ENCODE measurements at regions not wholly inside any gene's neighbourhood (a gene's known extent, or its start where the extent isn't known, plus 50 kb on each side); places are given as distances from the start of the nearest gene placed in this dataset.
"Not testable (repeated sequence)": the region's sequence is repeated elsewhere in the genome, so short reads cannot be mapped to it uniquely, and the experiment has no call there.

DNA sequence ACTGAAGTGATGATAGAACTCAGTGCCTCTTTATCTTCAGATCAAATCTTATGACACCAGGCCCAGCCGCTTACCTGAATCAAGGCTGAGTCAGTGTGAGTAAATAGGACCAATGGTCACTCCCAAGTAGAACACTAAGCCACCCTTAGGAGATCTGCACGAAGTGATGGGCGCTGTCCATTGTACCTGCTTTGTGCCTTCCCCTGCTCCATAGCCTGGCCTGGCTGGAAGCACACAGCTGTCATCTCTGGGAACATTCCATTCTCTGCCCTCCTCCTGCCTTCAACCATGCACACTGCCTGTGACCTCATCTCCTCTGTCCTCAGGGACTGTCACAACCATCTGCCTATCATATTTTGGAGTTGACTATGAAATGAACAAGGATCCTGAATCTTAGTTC is 279.5 kb upstream of the ASIC2 start:
- DNase-seq: no peak

DNA sequence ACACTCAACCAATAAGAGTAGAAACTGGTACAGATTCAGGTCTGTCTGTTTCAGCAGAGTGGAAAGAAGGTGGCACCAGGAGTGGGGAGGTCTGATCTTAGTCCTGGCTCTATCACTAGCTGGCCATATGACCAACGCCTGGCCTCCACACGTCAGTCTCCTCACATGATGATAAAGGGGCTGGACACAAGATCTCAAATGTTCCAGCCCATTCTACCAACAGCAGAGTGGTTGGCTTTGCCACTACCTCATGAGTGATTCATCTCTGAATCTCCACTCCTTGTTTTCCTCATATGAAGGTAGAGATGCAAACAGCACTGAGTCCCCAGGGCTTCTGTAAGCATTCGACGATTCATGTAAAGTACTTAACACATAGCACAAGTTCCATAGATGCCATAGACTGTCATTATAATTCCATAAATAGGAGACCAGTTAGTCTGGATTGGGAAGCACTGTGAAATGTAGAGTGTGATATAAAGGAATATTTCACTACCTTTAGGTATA is 281.9 kb upstream of the ASIC2 start:
- DNase-seq: no peak

DNA sequence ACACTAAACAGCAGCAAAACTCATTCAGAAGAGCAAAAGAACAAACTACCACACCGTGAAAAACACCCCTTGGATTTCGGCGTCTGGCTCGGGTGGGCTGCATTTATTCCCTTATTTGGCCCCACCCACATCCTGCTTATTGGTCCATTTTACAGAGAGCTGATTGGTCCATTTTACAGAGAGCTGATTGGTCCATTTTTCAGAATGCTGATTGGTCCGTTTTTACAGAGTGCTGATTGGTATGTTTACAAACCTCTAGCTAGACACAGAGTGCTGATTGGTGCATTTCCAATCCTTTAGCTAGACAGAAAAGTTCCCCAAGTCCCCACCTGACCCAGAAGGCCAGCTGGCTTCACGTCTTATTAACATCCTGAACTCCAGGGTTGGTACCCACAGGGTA is 286.6 kb upstream of the ASIC2 start:
- not testable (repeated sequence) for DNase-seq

DNA sequence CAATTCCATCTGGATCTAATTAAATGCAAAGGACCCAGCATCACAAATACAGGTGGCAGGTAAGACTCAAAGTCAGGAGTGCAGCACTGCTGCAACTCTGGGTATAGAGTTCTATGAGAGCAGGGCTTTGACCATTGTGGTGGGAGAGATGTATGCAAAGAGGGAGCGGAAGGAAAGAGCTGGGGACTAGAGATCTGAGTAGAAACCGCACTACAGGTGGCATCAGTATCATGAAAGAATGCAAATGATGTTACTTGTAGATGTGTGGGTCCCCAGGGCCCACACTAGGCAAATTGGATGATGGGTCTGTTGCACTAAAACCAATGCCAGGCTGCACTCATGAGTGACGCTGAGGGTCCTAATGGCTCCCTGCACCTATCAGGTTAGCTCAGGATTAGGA is 287.1 kb upstream of the ASIC2 start:
- DNase-seq: no peak

DNA sequence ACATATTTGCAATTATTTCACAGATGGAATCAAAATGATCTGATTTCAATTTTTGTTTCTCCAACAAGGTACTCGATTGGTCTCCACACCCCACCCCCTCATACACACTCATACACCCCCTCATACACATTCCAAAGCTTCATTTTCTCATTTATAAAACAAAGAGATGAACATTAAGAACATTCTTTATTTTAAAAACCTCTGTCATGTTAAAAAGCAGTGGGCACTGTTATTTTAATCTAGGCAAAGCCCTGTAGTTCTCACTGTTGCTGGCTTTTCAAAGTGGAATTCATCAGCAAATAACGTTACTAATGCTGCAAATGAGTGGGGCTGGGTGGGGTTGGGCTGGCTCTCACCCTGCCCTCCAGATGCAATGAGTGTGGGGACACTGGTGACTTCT is 289.6 kb upstream of the ASIC2 start:
- DNase-seq: no peak

DNA sequence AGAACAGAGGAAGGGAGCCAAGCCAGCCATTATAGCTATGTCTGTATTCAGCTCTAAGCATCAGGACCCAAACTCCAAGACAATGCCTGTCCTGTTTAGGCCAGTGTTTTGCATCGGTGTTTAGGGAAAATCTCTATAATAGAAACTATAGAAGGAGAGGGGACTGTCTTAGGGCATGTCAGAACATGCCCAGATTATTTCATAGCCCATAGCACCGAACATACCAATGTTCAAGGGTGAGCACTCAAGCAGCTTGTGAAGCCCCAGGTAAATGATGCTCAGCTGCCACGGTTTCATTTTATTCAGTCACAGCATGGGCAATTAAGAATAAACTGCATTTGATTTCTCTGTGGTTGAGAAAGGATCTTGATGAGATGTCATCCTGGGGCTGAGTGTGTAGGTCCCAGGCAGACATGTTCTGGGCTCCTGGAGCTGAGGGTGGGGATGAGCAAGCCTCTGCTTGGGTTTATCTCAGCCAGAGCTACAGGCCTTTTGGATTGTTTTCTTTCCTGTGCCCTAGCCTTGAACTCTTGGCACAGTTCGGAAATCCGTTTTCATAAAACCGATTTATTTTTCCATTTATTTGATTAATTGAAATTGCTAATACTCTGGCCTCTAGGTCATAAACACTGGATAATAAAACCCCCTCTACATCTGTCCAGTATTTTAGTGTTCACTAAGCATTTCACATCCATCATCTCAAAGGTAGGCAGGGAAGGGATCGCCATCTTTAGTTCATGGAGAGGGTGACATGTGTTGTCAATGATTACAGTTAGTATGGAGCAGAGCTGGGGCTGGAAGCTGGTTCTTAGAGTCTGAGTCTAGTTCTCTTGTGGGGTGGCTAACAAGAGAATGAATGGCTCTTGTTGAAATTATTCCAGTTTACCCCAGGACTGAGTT is 290.7 kb upstream of the ASIC2 start:
- no peak for DNase-seq

DNA sequence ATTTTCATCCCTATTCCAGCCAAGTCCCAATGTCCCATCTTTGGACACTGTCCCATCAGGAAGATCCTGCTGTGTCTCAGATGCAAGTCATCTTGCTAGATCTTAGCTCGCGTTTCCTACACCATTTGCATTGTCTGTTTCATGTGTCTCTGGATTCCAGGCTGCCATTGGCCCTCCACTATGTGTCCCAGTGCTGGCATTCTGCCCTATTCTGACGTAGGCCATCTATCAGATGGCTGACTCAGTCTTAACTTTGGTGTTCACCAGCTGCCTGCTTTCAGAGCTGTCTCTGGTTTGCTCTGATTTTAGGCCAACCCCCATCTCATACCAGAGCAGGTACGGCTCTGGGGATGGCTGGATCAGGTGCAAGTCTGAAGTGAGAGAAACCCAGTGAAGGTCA is 300.9 kb upstream of the ASIC2 start:
- no peak for DNase-seq

DNA sequence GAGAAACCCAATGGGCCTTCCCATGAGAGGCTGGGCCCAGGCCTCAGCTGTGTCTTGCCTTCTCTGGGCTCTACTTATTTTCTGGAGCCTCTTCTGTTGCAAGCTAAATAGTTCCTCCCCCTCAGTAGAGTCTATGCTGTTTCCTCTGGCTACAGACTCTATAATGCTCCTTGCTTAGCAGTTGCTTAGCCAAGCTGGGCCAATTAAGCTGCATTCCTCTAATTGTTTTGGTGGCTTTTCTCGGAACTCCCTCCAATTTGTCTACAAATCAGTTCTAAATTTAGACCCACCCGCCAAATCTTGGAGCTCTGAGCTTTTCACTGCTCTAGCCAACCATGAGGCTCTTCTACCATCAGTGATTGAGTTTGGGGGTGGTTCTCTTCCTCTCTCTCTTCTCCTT is 302.7 kb upstream of the ASIC2 start:
- no peak for DNase-seq

DNA sequence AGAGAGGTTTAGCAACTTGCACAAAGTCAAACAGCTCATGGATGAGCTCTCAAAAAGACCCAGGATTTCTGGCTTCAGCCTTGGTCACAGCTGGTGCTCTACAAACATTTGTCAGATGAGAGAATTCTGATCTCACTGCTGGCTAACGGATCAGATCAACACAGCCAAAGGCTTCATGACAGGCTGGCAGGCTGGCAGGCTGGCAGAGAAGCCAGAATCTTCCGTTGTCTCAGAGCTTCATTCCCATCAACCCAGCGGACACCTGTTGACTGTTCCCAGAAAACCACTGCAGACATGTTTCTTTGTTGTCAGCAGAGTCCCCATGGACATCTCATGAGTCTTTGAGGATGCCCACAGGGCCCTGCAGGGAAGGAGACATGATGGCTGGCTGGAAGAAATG is 303.8 kb upstream of the ASIC2 start:
- DNase-seq: no peak

DNA sequence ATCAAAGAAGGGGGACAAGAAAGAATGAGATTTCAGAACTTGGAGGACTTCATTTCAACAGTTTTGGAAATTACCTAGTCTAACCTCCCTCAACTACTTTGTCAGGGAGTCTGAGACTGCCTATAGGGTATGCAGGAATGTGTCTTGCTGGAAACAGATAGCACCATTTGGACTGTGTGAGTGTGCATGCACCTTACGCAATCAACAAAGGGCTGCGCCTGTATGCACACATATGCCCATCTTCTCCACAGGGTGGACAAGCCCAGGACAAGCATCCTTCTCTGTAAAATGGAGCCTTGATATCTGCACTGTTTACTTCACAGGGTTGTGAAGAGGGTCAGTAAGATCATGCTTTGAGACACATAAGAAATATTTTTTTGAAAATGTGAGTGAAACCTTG is 305.7 kb upstream of the ASIC2 start:
- no peak for DNase-seq

DNA sequence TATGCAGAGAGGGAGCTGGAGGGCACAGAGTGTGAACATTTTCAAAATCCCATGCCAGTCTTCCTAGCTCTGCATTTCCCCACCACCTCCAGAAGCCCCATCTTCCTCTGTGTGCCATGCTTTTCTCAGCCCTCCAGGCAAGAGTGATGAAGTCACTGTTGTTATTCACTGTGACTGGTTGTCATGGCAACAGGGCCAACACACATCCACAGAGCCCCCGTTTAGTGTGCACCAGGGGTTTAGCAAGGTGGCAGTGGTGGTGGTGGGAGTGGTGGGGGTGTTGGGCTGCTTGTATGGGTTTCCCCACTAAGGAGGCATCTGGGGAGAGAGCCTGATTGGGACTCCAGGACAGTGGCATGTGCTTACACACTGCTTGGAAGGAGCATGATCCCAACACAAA is 309.9 kb upstream of the ASIC2 start:
- DNase-seq: no peak

DNA sequence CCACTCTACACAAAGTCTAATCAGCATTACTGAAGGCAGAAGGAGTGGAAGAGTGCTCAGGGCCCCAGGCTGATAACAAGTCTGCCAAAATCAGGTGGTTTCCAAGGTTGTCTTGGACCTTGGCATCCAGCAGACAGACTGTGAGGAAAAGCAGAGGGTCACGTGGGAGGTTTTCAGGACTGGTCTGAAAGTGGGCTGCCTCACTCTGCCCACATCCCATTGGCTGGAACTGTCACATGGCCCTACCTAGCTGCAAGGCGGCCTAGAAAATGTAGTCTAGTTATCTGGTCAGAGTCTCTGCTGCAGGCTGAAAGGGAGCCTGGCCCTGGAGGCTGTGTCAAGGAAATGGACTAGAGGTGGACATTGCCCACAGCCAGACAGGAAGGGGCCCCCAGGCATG is 310.7 kb upstream of the ASIC2 start:
- DNase-seq: no peak

DNA sequence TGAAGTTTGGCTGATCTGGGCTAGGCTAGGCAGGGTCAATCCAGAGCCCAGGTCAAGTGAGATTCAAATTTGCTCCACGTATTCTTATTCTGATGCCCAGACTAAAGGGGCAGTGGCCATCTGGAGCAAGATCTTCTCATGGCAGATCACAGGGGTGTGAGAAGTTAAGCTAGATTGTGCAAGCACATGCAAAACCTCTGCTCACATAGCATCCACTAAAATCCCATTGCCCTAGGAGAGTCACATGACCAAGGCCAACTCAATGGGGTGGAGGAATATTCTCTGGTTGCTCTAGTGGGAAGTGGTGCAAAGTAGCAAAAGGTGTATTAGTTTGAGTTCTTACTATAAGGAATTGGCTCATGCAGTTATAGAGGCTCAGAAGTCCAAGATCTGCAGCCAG is 318.4 kb upstream of the ASIC2 start:
- no peak for DNase-seq

DNA sequence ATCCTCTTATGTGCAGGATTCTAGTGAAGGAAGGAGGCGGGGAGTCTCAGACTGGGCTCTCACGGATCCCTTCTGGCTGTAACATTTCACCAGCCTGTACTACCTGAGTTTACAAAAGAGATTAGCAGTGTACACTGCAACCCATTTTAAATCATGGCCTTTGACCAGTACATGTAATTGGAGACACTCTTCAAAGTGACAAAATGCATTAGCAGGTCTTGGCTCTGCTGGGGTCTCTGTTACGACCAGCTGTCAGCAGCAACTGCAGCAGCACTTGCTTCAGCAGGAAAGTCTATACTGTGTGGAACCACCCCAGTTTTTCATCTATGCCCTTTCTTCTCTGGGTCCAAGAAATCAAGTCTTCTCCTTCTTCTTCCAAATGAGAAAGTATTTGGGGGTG is 322.8 kb upstream of the ASIC2 start:
- DNase-seq: no peak

DNA sequence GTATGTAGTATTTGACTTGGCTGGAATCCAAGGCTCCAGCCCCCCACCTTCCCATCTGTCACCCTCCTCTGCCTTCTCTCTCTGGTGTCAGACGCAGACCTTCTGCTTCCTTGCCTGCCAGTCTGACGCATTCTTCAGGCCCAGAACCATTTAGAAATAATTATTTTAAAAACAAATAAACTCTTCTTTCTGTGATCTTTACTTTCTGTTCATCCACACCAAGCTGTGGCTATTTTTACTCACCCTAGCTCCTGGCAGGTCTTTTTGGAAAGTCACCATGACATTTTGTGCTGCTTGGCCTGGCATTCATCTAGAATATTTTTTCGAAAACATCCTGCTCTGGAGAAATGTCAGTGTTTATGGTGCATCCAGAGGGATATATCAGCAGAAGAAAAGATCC is 330.7 kb upstream of the ASIC2 start:
- DNase-seq: no peak

DNA sequence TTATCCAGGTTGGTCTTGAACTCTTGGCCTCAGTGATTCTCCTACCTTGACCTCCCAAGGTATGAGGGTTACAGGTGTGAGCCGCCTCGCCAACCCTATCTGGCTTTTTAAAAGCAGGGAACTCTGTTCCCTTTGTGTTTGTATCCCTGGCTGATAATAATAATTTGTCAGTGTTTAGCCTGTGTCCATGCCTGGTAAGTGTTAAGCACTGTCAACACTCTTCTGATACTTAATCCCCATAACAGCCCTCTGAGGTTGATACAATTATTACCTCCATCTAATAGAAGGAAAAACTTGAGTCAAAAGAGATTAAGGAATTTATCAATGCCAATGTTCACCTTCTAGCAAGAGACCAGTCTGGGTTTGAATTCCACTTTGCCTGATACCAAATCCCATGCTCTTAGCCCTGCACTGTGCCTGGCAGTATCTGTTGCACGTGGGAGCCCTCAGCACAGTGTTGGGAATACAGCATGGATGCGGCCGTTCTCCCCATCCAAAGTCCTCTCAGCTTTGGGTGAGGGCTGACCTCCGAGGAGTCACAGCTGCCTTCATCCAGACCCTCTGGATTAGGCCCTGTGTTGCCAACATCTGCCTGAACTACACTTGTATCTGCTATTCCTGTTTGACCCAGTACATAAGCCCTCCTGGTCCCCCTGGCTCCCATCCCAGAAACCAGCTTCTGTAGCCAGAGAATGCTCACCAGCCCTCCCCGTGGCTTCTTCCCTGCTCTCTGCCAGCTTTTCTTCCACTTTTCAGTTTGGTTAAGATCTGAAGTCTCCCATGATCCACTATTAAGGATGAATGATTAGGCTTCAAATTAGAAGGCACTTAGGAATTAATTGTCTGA is 335.6 kb upstream of the ASIC2 start:
- no peak for DNase-seq

DNA sequence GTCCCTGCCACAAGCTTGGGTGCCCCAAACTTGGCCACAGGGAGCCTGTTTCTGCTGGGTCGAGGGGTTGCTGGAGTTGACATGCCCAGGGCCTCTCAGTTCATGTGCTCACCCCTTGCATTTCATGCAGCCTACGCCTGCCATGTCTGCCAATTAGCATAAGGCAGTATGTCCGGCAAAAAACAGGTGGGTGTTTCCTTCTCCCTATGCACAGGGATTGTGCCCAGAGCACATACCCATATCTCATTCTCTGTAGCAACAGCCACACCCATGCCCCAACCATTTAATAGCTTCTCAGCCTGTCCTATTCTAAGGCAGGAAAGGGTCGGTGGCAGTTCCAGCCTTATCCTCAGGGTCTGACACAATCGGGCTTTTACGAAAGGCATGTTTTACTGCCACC is 340.4 kb upstream of the ASIC2 start:
- no peak for DNase-seq

DNA sequence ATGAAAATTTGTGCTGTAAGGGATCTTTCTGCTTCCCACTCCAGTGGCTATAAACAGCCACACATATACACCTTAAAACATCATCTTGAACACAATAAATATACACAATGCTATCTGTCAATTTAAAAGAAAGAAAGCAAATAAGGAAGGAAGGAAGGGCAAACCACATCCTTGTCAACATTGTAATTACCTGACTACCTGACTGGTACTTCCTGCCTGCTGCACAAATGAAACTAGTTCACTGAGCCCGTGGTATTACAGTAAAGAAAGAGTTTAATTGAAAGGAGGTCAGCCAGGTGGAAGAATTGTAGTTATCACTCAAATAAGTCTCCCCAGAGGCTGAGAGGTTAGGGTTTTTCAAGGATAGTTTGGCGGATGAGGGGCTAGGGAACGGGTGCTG is 344.4 kb upstream of the ASIC2 start:
- no peak for DNase-seq

DNA sequence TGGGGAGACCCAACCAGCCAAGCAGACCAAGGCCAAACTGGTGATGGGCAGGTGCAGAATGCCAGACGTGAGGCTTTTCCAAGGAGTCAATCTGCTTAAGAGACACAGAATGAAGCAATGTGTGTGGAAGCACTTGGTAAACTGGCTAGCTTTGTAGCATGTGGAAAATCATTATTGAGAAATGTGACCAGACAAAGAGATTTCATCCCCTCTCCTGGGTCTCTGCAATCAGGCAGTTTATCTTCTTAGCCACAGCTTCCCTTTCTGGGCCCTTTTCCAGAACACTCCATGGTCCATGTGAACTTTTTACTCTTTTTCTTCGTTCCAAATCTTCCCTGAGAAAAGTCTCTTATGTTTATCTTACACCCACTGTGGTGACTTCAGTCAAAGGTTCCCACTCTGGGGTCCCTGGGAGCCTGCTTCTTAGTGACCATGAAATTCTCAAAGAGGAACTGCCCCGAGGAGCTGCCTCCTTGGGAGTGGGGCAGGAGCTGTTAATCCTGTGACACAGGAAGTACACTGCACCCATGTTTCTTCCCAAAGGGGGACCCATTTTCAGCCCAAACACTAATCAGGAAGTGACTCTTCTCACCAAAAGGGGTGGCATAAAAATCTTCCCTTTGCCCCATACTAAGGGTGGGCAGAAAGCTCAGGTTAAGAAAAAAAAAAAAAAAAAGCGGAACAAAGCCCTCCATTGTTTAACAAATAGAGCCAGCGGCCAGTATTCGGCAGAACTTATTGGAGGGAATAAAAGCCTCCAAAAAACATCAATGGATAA is 346.2 kb upstream of the ASIC2 start:
- DNase-seq: no peak

DNA sequence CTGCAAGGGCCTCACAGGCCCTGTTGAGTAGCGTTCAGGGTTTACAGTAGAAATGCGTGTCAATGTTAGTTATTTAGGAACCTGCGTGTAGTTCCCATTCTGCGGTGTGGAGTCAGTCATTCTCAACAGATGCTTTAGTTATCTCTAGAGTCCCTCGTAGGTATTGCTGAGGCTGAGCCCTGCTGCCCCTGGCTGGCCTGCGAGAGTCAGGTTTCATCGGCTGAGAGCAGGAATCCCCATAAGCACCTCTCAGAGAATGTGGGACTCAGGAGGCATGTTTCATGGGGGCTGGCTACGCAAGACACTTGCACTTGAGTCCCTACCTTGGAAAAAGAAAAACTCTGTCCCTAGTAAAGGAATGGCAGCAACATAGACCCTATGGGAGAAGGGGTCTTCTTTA is 347.5 kb upstream of the ASIC2 start:
- DNase-seq: no peak

DNA sequence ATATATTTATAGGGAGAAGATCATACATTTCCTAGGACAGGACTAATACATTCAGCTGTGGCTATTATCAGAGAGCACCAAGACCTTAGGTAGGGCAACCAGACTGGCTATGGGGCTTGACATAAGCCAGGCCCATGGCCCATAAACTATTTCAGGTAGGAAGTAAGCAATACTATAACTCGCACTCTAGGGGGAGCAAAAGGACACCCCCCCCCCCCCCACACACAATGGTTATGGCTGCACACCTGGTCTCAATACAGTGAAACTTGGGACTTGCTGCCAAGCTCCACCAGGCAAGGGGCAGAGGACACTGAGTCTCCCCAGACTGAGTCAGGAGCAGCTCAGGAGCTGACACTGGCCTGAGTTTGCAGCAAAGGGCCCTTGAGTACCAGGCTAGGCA is 348.9 kb upstream of the ASIC2 start:
- DNase-seq: no peak

DNA sequence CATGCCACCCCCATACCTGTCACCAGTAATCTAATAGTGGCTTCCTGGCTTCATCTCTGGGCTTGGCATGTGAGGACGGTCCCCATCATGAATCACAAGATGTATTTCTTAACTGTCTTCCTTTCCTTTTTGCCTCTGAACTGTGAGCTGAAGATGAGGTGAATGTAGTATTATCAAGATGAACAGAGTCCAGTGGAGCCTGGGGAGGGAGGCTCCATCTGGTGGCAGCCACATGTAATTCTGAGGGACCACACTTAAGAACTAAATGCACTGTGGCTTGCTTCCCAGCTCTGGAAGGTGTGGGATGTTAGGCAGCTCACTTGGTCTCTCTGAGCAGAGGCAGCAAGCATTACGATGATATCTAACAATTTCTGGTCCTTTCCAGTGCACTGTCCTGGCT is 354.9 kb upstream of the ASIC2 start:
- no peak for DNase-seq

DNA sequence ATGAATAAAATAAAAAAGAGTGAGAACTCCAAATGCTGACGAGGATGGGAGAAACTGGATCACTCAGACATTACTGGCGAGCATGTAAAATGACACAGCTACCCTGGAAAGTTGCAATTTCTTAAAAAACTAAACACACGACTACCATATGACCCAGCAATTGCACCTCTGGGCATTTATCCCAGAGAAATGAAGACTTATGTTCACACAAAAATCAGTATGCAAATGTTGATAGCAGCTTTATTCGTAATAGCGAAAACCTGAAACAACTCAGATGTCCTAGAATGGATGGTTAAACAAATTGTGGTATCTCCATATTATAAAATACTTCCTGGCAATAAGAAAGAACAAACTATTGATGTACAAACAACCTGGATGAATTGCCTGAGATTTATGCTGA is 357.2 kb upstream of the ASIC2 start:
- no peak for DNase-seq

Data from activated CD8-positive, alpha-beta memory T cell treated with anti-CD3 and anti-CD28 coated beads, Interleukin-2, amount 50 U/mL, for 4 hours (primary cell).